ENCODE measurements at regions not wholly inside any gene's neighbourhood (a gene's known extent, or its start where the extent isn't known, plus 50 kb on each side); places are given as distances from the start of the nearest gene placed in this dataset.

DNA sequence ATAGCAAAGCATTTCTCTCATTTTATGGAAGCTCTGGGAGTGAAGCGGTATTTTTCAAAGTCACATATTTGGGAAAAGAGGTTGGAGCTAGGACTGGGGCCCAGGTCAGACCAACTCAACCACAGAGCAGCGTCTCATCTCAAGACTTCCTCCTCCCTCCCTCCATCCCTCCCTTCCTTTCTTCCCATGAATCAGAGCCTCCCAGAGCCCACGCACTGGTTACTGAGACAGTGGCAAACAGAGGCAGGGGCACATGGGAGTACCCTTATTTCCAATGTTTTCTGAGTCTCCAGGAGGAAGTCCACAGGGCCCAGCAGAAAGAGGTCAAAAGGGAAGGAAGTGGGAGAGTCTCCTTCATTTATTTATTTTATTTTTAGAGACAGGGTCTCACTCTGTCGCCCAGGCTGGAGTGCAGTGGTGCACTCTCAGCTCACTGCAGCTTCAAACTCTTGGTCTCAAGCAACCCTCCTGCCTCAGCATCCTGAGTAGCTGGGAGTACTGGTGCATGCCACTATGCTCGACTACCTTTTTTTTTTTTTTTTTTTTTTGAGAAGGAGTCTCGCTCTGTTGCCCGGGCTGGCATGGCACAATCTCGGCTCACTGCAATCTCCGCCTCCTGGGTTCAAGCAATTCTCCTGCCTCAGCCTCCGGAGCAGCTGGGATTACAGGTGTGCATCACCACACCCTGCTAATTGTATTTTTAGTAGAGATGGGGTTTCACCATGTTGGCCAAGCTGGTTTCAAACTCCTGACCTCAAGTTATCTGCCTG, 52.5 kb upstream of the CDKN2AIPNL start:
- TF ChIP-seq, protein P1, sequence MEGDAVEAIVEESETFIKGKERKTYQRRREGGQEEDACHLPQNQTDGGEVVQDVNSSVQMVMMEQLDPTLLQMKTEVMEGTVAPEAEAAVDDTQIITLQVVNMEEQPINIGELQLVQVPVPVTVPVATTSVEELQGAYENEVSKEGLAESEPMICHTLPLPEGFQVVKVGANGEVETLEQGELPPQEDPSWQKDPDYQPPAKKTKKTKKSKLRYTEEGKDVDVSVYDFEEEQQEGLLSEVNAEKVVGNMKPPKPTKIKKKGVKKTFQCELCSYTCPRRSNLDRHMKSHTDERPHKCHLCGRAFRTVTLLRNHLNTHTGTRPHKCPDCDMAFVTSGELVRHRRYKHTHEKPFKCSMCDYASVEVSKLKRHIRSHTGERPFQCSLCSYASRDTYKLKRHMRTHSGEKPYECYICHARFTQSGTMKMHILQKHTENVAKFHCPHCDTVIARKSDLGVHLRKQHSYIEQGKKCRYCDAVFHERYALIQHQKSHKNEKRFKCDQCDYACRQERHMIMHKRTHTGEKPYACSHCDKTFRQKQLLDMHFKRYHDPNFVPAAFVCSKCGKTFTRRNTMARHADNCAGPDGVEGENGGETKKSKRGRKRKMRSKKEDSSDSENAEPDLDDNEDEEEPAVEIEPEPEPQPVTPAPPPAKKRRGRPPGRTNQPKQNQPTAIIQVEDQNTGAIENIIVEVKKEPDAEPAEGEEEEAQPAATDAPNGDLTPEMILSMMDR (IDR thresholded peaks at IDR 0.05): no peak
- TF ChIP-seq POLR2A (IDR thresholded peaks at IDR 0.05): no peak
